ENCODE measurements at regions not wholly inside any gene's neighbourhood (a gene's known extent, or its start where the extent isn't known, plus 50 kb on each side); places are given as distances from the start of the nearest gene placed in this dataset.

GRCh38 chr2:198385856-198386255 is 581.5 kb downstream of the PLCL1 start:
- POLR2A ChIA-PET = no interaction called here
- Histone ChIP-seq H3K4me3 (no peak overlapping the region), H3K36me3 (ENCODE audit: control insufficient read depth, insufficient read depth, low read length) (no peaks in the 10 kb centered on the region), H4K20me1 (replicated peaks; ENCODE audit: control insufficient read depth, insufficient read depth, low read length) (no peaks in the 10 kb centered on the region), H3K4me2 (ENCODE audit: insufficient read depth, low read length) (no peak overlapping the region), H3K4me1 (replicated peaks in 1 of 2; ENCODE audit: control insufficient read depth in 2 of 2, insufficient read depth in 2 of 2, low read length in 2 of 2) (no peaks in the 10 kb centered on the region), H3K9ac (ENCODE audit: insufficient read depth in 1 of 2, low read depth in 2 of 2, low read length in 2 of 2) (no peak overlapping the region), H2AFZ (ENCODE audit: low read depth, low read length) (no peak overlapping the region), H3K9me1 (ENCODE audit: control insufficient read depth, insufficient read depth, low read length) (no peaks in the 10 kb centered on the region), H3K27ac (ENCODE audit: extremely low read depth, low read depth, low read length) (no peak overlapping the region), H3K9me3 (replicated peaks; ENCODE audit: control insufficient read depth, insufficient read depth, low read depth, low read length) (no peaks in the 10 kb centered on the region), H3K79me2 (ENCODE audit: control insufficient read depth, insufficient read depth, low read length) (no peaks in the 10 kb centered on the region), H3K27me3 (ENCODE audit: control insufficient read depth in 2 of 2, insufficient read depth in 2 of 2, low read length in 2 of 2) (no peaks in the 10 kb centered on the region)
- no TSS peak for BruUV-seq (replicated peaks)
- no peak for TF ChIP-seq AFF1 (IDR thresholded peaks at IDR 0.05; ENCODE audit: low read depth in 1 of 2, partially characterized antibody in 2 of 2)
- no peak for TF ChIP-seq ZNF561 (CRISPR knock-in tag; conservative IDR thresholded peaks at IDR 0.05)
- TF ChIP-seq HOMEZ (CRISPR knock-in tag; IDR thresholded peaks at IDR 0.05) = no peak
- no peak for TF ChIP-seq ZBTB43 (CRISPR knock-in tag; IDR thresholded peaks at IDR 0.05)
- TF ChIP-seq ZNF76 (CRISPR knock-in tag; IDR thresholded peaks at IDR 0.05; ENCODE audit: borderline replicate concordance) = no peak
- WGBS (ENCODE audit: insufficient coverage, low coverage, missing lambda C conversion rate) = 0% methylated on average over 1 of the region's 1 CpG
- FAIRE-seq (no peak), ATAC-seq (no peak), DNase-seq (ENCODE audit: extremely low read depth in 1 of 4, low spot score in 3 of 4) (no peak)
- CTCF ChIA-PET (ENCODE audit: low intra/inter-chr PET ratio) = no interaction called here
- intact Hi-C loops (cut with micrococcal nuclease) (no loop called here), in situ Hi-C loops (cut with MboI) (no loop called here)
